ENCODE measurements at regions not wholly inside any gene's neighbourhood (a gene's known extent, or its start where the extent isn't known, plus 50 kb on each side); places are given as distances from the start of the nearest gene placed in this dataset.

DNA sequence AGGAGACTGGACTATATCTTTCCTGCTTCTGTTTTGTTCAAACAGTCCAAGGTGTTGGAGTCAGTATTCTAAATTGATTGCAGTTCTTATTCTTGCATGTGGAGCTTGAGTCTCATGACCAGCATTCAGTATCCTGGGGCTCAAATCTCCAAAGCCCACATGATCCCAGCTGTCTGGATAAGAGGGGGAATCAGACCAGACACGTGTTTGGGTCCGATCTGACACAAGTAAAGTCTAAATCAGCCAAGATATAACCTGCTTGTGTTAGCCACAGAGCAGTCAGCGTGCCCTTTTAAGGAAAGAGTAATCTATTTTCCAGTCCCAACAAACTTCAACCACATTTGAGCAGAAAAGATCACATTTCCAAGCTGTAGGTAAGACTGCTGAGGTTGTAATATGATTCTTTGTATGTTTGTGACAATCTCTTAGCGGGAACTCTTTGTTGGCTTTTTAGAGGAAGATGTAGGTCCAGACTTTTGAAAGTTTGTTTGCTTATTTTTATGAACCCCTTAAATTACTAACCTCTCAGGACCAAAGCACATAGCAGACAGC, 334.6 kb downstream of the SLC4A3 start:
- no peak overlapping the region for H3K9ac ChIP-seq (ENCODE audit: insufficient read depth, low read depth, low read length)
- BruUV-seq (replicated peaks) = no TSS peak
- no peaks in the 10 kb centered on the region for H3K9me3 ChIP-seq (ENCODE audit: low read length)
- H2AFZ ChIP-seq (ENCODE audit: low read length) = no peak overlapping the region
- POLR2A ChIA-PET = no interaction called here
- 0 out of 5 replicates have a peak, but pooled peaks cover 1 to 8% of the 10 kb centered on the region in 2 experiments for H3K27me3 ChIP-seq (ENCODE audit: control insufficient read depth in 1 of 2, insufficient read depth in 2 of 2, low read length in 2 of 2)
- H3K4me3 ChIP-seq (replicated peaks in 1 of 3; ENCODE audit: insufficient read depth in 1 of 3, low read depth in 2 of 3, low read length in 3 of 3) = no peak overlapping the region
- DNase-seq (ENCODE audit: low spot score) = no peak
- no peaks in the 10 kb centered on the region for H4K20me1 ChIP-seq (ENCODE audit: insufficient read depth, low read length)
- TF ChIP-seq ZNF577 (CRISPR knock-in tag; IDR thresholded peaks at IDR 0.05; ENCODE audit: borderline replicate concordance, low read depth) (no peak), ZNF773 (CRISPR knock-in tag; IDR thresholded peaks at IDR 0.05; ENCODE audit: borderline replicate concordance) (no peak), ZNF34 (CRISPR knock-in tag; IDR thresholded peaks at IDR 0.05; ENCODE audit: borderline replicate concordance) (no peak), ZFP1 (CRISPR knock-in tag; IDR thresholded peaks at IDR 0.05) (no peak), MXI1 (IDR thresholded peaks at IDR 0.05; ENCODE audit: borderline replicate concordance, low read depth, low read length) (no peak), DNMT1 (CRISPR knock-in tag; IDR thresholded peaks at IDR 0.05) (no peak), KLF12 (CRISPR knock-in tag; IDR thresholded peaks at IDR 0.05; ENCODE audit: borderline replicate concordance) (no peak), SMC3 (IDR thresholded peaks at IDR 0.05; ENCODE audit: low read length) (no peak), THYN1 (CRISPR knock-in tag; IDR thresholded peaks at IDR 0.05; ENCODE audit: borderline replicate concordance, low read depth) (no peak), ZNF160 (CRISPR knock-in tag; IDR thresholded peaks at IDR 0.05) (no peak), ZNF782 (CRISPR knock-in tag; IDR thresholded peaks at IDR 0.05; ENCODE audit: borderline replicate concordance) (no peak), POLR2G (IDR thresholded peaks at IDR 0.05; ENCODE audit: low read depth, low read length) (no peak), DMAP1 (CRISPR knock-in tag; IDR thresholded peaks at IDR 0.05) (no peak), ZNF225 (CRISPR knock-in tag; IDR thresholded peaks at IDR 0.05) (no peak), ZNF101 (CRISPR knock-in tag; IDR thresholded peaks at IDR 0.05; ENCODE audit: borderline replicate concordance, low read depth) (no peak)
- TF ChIP-seq, protein P1, sequence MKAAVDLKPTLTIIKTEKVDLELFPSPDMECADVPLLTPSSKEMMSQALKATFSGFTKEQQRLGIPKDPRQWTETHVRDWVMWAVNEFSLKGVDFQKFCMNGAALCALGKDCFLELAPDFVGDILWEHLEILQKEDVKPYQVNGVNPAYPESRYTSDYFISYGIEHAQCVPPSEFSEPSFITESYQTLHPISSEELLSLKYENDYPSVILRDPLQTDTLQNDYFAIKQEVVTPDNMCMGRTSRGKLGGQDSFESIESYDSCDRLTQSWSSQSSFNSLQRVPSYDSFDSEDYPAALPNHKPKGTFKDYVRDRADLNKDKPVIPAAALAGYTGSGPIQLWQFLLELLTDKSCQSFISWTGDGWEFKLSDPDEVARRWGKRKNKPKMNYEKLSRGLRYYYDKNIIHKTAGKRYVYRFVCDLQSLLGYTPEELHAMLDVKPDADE (CRISPR knock-in tag; IDR thresholded peaks at IDR 0.05) = no peak
- TF ChIP-seq, protein P2, sequence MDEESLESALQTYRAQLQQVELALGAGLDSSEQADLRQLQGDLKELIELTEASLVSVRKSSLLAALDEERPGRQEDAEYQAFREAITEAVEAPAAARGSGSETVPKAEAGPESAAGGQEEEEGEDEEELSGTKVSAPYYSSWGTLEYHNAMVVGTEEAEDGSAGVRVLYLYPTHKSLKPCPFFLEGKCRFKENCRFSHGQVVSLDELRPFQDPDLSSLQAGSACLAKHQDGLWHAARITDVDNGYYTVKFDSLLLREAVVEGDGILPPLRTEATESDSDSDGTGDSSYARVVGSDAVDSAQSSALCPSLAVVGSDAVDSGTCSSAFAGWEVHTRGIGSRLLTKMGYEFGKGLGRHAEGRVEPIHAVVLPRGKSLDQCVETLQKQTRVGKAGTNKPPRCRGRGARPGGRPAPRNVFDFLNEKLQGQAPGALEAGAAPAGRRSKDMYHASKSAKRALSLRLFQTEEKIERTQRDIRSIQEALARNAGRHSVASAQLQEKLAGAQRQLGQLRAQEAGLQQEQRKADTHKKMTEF (CRISPR knock-in tag; IDR thresholded peaks at IDR 0.05) = no peak
- TF ChIP-seq, protein P3, sequence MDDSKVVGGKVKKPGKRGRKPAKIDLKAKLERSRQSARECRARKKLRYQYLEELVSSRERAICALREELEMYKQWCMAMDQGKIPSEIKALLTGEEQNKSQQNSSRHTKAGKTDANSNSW (CRISPR knock-in tag; IDR thresholded peaks at IDR 0.05; ENCODE audit: borderline replicate concordance) = no peak
- intact Hi-C loops (cut with micrococcal nuclease; ENCODE audit: unreplicated experiment) = no loop called here
- no peak for FAIRE-seq
- H3K79me2 ChIP-seq (ENCODE audit: insufficient read depth, low read length) = no peaks in the 10 kb centered on the region
- H3K4me1 ChIP-seq (ENCODE audit: insufficient read depth, low read length) = no peaks in the 10 kb centered on the region
- no peak overlapping the region for H3K27ac ChIP-seq (ENCODE audit: extremely low read length, insufficient read depth, low read length)
- ATAC-seq = no peak
- 3% methylated on average over 4 of the region's 4 CpGs for WGBS (ENCODE audit: low lambda C conversion rate)
- CTCF ChIA-PET (ENCODE audit: low intra/inter-chr PET ratio, low total read pairs) = no interaction called here
- in situ Hi-C loops (cut with HindIII; ENCODE audit: extremely low pct_ligation_motif_present, low pct_unique_long_range_greater_than_20kb) = no loop called here
- H3K36me3 ChIP-seq (replicated peaks in 1 of 2; ENCODE audit: control insufficient read depth in 1 of 2, insufficient read depth in 2 of 2, low read length in 2 of 2) = no peaks in the 10 kb centered on the region
- no peak overlapping the region for H3K4me2 ChIP-seq (ENCODE audit: low read depth, low read length)
